SKM-1 (cell line): ENCODE measurements at regions not wholly inside any gene's neighbourhood (a gene's known extent, or its start where the extent isn't known, plus 50 kb on each side); places are given as distances from the start of the nearest gene placed in this dataset.

ENCODE experiments used
- DNase-seq: peaks from one replicate; lab custom pipeline; 2025; ENCODE audit not compliant: unreplicated experiment; lab: John Stamatoyannopoulos, UW

- DNase-seq = no peak
Measured at GRCh38 chr4:156505341-156505955, 466.2 kb downstream of the PDGFC start.

- DNase-seq = no peak
Measured at GRCh38 chr4:156503119-156503518, 468.5 kb downstream of the PDGFC start.

- no peak for DNase-seq
Measured at GRCh38 chr4:156501962-156502361, 469.6 kb downstream of the PDGFC start.

- DNase-seq = no peak
Measured at GRCh38 chr4:156499684-156500083, 471.9 kb downstream of the PDGFC start.

- no peak for DNase-seq
Measured at GRCh38 chr4:156497486-156497885, 474.1 kb downstream of the PDGFC start.

- no peak for DNase-seq
Measured at GRCh38 chr4:156496797-156497196, 474.8 kb downstream of the PDGFC start.

GRCh38 chr4:156495836-156496235, 475.8 kb downstream of the PDGFC start:
- no peak for DNase-seq

GRCh38 chr4:156495091-156495490, 476.5 kb downstream of the PDGFC start:
- DNase-seq = no peak

- no peak for DNase-seq
Measured at GRCh38 chr4:156493858-156494257, 477.7 kb downstream of the PDGFC start.

GRCh38 chr4:156487107-156487506, 484.5 kb downstream of the PDGFC start:
- no peak for DNase-seq

- no peak for DNase-seq
Measured at GRCh38 chr4:156481845-156482244, 489.8 kb downstream of the PDGFC start.

- DNase-seq = no peak
Measured at GRCh38 chr4:156477636-156478035, 494.0 kb downstream of the PDGFC start.

GRCh38 chr4:156476359-156476758, 495.2 kb downstream of the PDGFC start:
- DNase-seq = no peak

GRCh38 chr4:156475322-156475721, 496.3 kb downstream of the PDGFC start:
- DNase-seq = no peak

GRCh38 chr4:156473151-156473550, 498.4 kb downstream of the PDGFC start:
- no peak for DNase-seq

GRCh38 chr4:156472624-156473023, 499.0 kb downstream of the PDGFC start:
- DNase-seq = no peak

GRCh38 chr4:156459584-156459983, 505.9 kb upstream of the CTSO start:
- no peak for DNase-seq

GRCh38 chr4:156456830-156457229, 503.2 kb upstream of the CTSO start:
- no peak for DNase-seq

GRCh38 chr4:156443488-156443887, 489.8 kb upstream of the CTSO start:
- no peak for DNase-seq

- DNase-seq = no peak
Measured at GRCh38 chr4:156442912-156443311, 489.2 kb upstream of the CTSO start.

GRCh38 chr4:156439576-156440200, 486.0 kb upstream of the CTSO start:
- DNase-seq = no peak

- DNase-seq = no peak
Measured at GRCh38 chr4:156437666-156438065, 484.0 kb upstream of the CTSO start.

- DNase-seq = no peak
Measured at GRCh38 chr4:156422576-156422975, 468.9 kb upstream of the CTSO start.
